Hematopoietic multipotent progenitor cell treated with erythropoietin and hydrocortisone succinate and interleukin-3 and kit ligand, for 6 days (in vitro differentiated cells): ENCODE measurements at regions not wholly inside any gene's neighbourhood (a gene's known extent, or its start where the extent isn't known, plus 50 kb on each side); places are given as distances from the start of the nearest gene placed in this dataset.

Experiments
- DNase-seq: peaks from one replicate; pipeline ENCODE4 v3.0.0-alpha.2; 2015

DNA sequence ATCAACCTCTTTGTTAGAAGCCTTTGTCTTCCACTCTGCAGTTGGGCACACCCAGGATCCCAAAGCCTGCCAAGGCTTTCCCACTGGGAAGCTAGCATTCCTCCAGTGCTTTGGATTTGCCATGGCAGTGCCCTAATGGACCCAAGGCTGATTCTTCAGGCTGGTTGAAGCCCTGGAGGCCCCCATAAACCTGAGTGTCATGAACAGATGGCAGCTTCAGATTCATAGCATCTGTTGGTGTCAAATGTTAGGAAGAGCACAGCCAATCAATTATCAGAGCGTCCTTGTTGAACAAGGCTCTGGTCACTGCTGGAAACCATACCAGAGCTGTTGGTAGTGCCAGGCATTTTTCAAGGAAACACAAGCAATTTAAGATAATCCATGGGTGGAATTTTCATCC, 241.1 kb upstream of the KLF4 start:
- DNase-seq: no peak

GRCh38 chr9:107727086-107727780, 237.7 kb upstream of the KLF4 start:
- DNase-seq: no peak

GRCh38 chr9:107723015-107723414, 233.4 kb upstream of the KLF4 start:
- DNase-seq: no peak

- no peak for DNase-seq
Measured at GRCh38 chr9:107721705-107722245, 232.2 kb upstream of the KLF4 start.

DNA sequence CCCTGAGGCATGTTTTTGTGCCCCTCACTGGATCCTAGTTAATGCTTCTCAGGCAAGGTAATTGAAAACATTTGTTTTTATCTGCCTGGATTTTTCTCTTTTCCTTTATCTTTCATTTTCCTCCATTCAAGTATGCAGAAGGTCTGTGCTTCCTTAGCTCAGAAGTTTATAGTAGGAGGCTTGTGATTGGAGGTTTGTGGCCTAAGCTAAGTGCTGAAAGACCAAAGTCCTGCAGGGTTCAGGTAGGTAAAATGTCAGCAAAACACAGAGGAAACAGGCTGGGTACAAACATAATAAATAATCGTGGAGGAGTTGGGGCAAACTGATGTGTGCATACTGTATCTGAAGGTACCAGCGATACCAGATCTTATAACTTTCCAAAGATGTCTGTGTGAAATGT, 230.9 kb upstream of the KLF4 start:
- DNase-seq: no peak

GRCh38 chr9:107717529-107718314, 228.2 kb upstream of the KLF4 start:
- peak; percentile 19 for DNase-seq

GRCh38 chr9:107715740-107716139, 226.2 kb upstream of the KLF4 start:
- no peak for DNase-seq

DNA sequence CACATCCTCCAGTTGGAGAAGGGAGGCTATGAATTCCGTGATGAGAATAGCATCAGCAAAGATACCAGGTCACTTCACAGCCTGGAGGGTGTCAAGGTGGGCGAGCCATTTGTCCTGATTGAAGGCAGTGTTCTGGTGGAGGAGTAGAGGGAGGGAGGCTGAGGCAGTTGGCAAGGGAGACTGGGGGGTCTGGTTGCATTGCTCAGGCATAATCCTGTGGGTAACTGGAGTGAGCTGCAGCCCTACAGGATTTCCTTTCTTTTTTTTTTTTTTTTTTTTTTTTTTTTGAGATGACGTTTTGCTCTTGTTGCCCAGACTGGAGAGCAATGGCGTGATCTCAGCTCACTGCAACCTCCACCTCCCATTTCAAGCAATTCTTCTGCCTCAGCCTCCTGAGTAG, 223.9 kb upstream of the KLF4 start:
- no peak for DNase-seq

DNA sequence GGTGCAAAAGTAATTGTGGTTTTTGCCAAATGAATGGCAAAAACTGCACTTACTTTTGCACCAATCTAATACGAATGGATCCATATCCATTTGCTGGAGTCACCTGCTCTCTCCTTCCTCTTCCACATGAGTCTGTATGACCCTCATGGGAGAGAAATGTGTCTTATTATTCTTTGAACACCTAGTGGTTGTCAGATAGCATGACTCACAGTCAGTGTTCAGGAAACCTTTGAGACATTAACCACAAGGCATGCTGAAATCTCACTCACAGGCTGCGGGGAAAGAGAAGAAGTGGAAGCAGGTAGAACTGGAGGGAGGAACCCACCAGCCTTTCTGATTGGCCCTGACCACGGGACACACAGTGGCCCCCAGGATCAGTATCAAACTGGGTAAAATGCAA, 222.8 kb upstream of the KLF4 start:
- peak; percentile 47 for DNase-seq

DNA sequence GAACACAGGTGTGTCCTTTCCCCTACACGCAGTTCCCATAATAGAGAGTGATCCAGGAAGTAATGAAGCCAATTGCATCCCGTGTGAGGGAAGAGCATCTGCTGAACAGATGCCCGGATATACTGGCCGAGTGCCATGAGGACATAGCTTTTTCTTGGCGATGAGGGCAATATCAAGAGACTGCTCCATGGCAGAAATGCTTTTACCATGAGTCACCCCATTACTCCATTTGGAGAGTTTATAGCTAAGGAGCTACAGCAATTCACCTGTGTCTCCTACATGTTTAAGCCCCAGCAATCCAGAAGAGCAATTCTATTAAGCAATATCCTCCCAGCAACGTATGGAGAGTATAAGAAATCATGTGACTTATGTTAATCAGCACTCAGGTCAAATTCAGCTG, 222.0 kb upstream of the KLF4 start:
- DNase-seq: no peak

- no peak for DNase-seq
Measured at GRCh38 chr9:107710953-107711352, 221.4 kb upstream of the KLF4 start.

- no peak for DNase-seq
Measured at GRCh38 chr9:107710546-107710945, 221.0 kb upstream of the KLF4 start.

- peak; percentile 61 for DNase-seq
Measured at GRCh38 chr9:107708791-107709190, 219.2 kb upstream of the KLF4 start.

DNA sequence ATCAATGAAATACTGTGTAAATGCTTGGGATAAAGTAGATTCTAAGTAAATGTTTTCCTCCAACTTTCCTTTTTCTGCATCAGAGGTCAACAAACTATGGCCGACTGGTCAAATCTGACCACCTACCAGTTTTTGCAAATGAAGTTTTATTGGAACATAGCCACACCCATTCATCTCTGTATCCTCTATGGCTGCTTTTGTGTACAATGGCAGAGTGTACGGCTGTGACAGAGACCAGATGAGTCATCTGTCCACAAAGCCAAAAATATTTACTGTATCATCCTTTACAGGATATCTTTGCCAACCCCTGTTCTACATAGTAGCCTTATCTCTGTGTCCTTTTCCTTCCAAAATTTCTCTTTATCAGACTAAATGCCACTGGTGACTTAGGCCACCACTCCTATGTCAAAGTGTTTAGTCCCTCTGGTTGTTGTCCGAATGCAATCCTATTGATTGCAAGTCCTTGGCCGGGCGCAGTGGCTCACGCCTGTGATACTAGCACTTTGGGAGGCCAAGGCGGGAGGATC, 218.4 kb upstream of the KLF4 start:
- DNase-seq: peak; percentile 78

- DNase-seq: no peak
Measured at GRCh38 chr9:107707428-107707837, 217.9 kb upstream of the KLF4 start.

- DNase-seq: no peak
Measured at GRCh38 chr9:107706701-107707427, 217.3 kb upstream of the KLF4 start.

- DNase-seq: no peak
Measured at GRCh38 chr9:107705521-107705920, 216.0 kb upstream of the KLF4 start.

- DNase-seq: no peak
Measured at GRCh38 chr9:107704774-107705173, 215.2 kb upstream of the KLF4 start.

GRCh38 chr9:107703651-107704050, 214.1 kb upstream of the KLF4 start:
- DNase-seq: no peak

- no peak for DNase-seq
Measured at GRCh38 chr9:107700847-107701246, 211.3 kb upstream of the KLF4 start.

- no peak for DNase-seq
Measured at GRCh38 chr9:107699231-107699630, 209.7 kb upstream of the KLF4 start.

GRCh38 chr9:107698779-107699178, 209.2 kb upstream of the KLF4 start:
- no peak for DNase-seq

DNA sequence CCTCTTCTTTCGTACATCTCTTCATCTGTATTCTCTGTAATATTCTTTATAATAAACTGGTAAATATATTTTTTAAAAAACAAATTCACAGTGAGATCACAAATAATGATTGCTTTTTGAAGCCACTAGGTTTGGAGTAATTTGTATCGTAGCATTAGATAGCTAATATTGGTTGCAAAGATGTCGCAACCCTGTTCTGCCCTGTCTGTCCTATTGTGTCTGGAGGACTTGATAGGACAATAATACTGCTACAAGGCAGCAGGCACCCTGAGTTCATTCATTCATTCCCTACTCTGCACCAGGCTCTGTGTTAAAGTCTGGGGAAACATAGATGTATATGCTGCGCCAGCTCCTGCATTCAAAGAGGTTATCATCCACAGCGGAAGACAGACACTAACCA, 206.7 kb upstream of the KLF4 start:
- DNase-seq: no peak
